Karpas-422 (cell line): ENCODE measurements at regions not wholly inside any gene's neighbourhood (a gene's known extent, or its start where the extent isn't known, plus 50 kb on each side); places are given as distances from the start of the nearest gene placed in this dataset.

Experiments used
- DNase-seq: peaks from one replicate; pipeline ENCODE4 v3.0.0-alpha.2; 2015
- H2AFZ ChIP-seq: fragments of 200-600 bp; sonication (generic); 2 replicates; pipeline ENCODE4 v1.6.1; 2014; ENCODE audit warnings: antibody characterized with exemption, low read length, mixed read lengths
- H3K27ac ChIP-seq: fragments of 200-600 bp; sonication (generic); 2 replicates; pipeline ENCODE4 v1.5.1; 2014; ENCODE audit warnings: mild to moderate bottlenecking, low read length, moderate library complexity
- H3K27me3 ChIP-seq: fragments of 200-600 bp; sonication (generic); 2 replicates; pipeline ENCODE4 v1.6.1; 2014; ENCODE audit warnings: low read length, mixed read lengths
- H3K36me3 ChIP-seq: fragments of 200-600 bp; sonication (generic); 2 replicates; pipeline ENCODE4 v1.6.1; 2014; ENCODE audit warnings: low read length, mixed read lengths; ENCODE audit not compliant: insufficient read depth
- H3K4me1 ChIP-seq: fragments of 200-600 bp; sonication (generic); 2 replicates; pipeline ENCODE4 v1.6.1; 2014; ENCODE audit warnings: mild to moderate bottlenecking, low read length, mixed read lengths
- H3K4me2 ChIP-seq: fragments of 200-600 bp; sonication (generic); 2 replicates; pipeline ENCODE4 v1.6.1; 2014; ENCODE audit warnings: low read length, low read depth, mild to moderate bottlenecking; ENCODE audit not compliant: poor library complexity, severe bottlenecking
- H3K4me3 ChIP-seq: fragments of 200-600 bp; sonication (generic); 2 replicates; pipeline ENCODE4 v1.5.1; 2014; ENCODE audit warnings: mild to moderate bottlenecking, antibody characterized with exemption, low read length, mixed read lengths
- H3K79me2 ChIP-seq: fragments of 200-600 bp; sonication (generic); 2 replicates; pipeline ENCODE4 v1.6.1; 2014; ENCODE audit warnings: mild to moderate bottlenecking, low read length, mixed read lengths
- H3K9ac ChIP-seq: fragments of 200-600 bp; sonication (generic); 2 replicates; pipeline ENCODE4 v1.6.0; 2014; ENCODE audit warnings: low read length
- H3K9me2 ChIP-seq: fragments of 200-600 bp; sonication (generic), shearing (Covaris generic); replicated peaks from 2 replicates; pipeline ENCODE4 v1.6.0; 2014; ENCODE audit warnings: mild to moderate bottlenecking, low read length, moderate library complexity; ENCODE audit not compliant: insufficient read depth
- H3K9me3 ChIP-seq: fragments of 300-700, 200-600 bp; sonication (generic); 2 replicates; pipeline ENCODE4 v1.6.1; 2014; ENCODE audit warnings: low read length, mixed read lengths
- H4K20me1 ChIP-seq: fragments of 200-600 bp; sonication (generic); 2 replicates; pipeline ENCODE4 v1.6.1; 2014; ENCODE audit warnings: mild to moderate bottlenecking, antibody characterized with exemption, low read length, low read depth; ENCODE audit not compliant: insufficient read depth

- no peak overlapping the region for H3K27ac ChIP-seq
- no peak overlapping the region for H3K4me3 ChIP-seq
- no peak for DNase-seq
- no peaks in the 10 kb centered on the region; the same call in 1 of the 2 replicates for H3K9me3 ChIP-seq
- no peak overlapping the region for H2AFZ ChIP-seq
- no peak overlapping the region for H3K4me2 ChIP-seq
- H4K20me1 ChIP-seq = no peaks in the 10 kb centered on the region
- H3K9me2 ChIP-seq = no peaks in the 10 kb centered on the region
- no peaks in the 10 kb centered on the region for H3K79me2 ChIP-seq
- no peaks in the 10 kb centered on the region for H3K4me1 ChIP-seq
- H3K9ac ChIP-seq = no peak overlapping the region
- H3K27me3 ChIP-seq = no peaks in the 10 kb centered on the region
- no peaks in the 10 kb centered on the region for H3K36me3 ChIP-seq
These were observed 141.3 kb downstream of the C9orf50 start for GRCh38 chr9:129479631-129480011.

- H3K4me1 ChIP-seq = no peaks in the 10 kb centered on the region
- H4K20me1 ChIP-seq = no peaks in the 10 kb centered on the region
- H3K9ac ChIP-seq = no peak overlapping the region
- H3K27me3 ChIP-seq = no peaks in the 10 kb centered on the region
- H3K4me2 ChIP-seq = no peak overlapping the region
- H3K79me2 ChIP-seq = no peaks in the 10 kb centered on the region
- H3K27ac ChIP-seq = no peak overlapping the region
- no peak overlapping the region for H2AFZ ChIP-seq
- DNase-seq = no peak
- no peaks in the 10 kb centered on the region for H3K9me2 ChIP-seq
- H3K36me3 ChIP-seq = no peaks in the 10 kb centered on the region
- H3K4me3 ChIP-seq = no peak overlapping the region
- H3K9me3 ChIP-seq = no peaks in the 10 kb centered on the region; the same call in 1 of the 2 replicates
These were observed 141.8 kb downstream of the C9orf50 start for GRCh38 chr9:129478961-129479630.

- H3K36me3 ChIP-seq = no peaks in the 10 kb centered on the region
- DNase-seq = no peak
- no peaks in the 10 kb centered on the region; the same call in 1 of the 2 replicates for H3K9me3 ChIP-seq
- H3K9me2 ChIP-seq = no peaks in the 10 kb centered on the region
- no peaks in the 10 kb centered on the region for H3K27me3 ChIP-seq
- no peak overlapping the region for H3K4me2 ChIP-seq
- H3K79me2 ChIP-seq = no peaks in the 10 kb centered on the region
- no peak overlapping the region for H3K4me3 ChIP-seq
- no peaks in the 10 kb centered on the region for H4K20me1 ChIP-seq
- H3K27ac ChIP-seq = no peak overlapping the region
- H2AFZ ChIP-seq = no peak overlapping the region
- no peaks in the 10 kb centered on the region for H3K4me1 ChIP-seq
- H3K9ac ChIP-seq = no peak overlapping the region
These were observed 142.4 kb downstream of the C9orf50 start for GRCh38 chr9:129478461-129478860.

- no peak overlapping the region for H3K4me3 ChIP-seq
- DNase-seq = no peak
- H3K9me2 ChIP-seq = no peaks in the 10 kb centered on the region
- no peaks in the 10 kb centered on the region for H3K79me2 ChIP-seq
- H3K27ac ChIP-seq = no peak overlapping the region
- H2AFZ ChIP-seq = no peak overlapping the region
- no peak overlapping the region for H3K9ac ChIP-seq
- no peaks in the 10 kb centered on the region for H3K4me1 ChIP-seq
- H3K27me3 ChIP-seq = no peaks in the 10 kb centered on the region
- H4K20me1 ChIP-seq = no peaks in the 10 kb centered on the region
- H3K4me2 ChIP-seq = no peak overlapping the region
- no peaks in the 10 kb centered on the region for H3K36me3 ChIP-seq
- H3K9me3 ChIP-seq = no peaks in the 10 kb centered on the region; the same call in 1 of the 2 replicates
These were observed 143.9 kb downstream of the C9orf50 start for GRCh38 chr9:129476821-129477611.

GRCh38 chr9:129474740-129475404 is 146.0 kb downstream of the C9orf50 start:
- H3K4me2 ChIP-seq = no peak overlapping the region
- no peak for DNase-seq

GRCh38 chr9:129473523-129474244 is 147.2 kb downstream of the C9orf50 start:
- no peaks in the 10 kb centered on the region for H3K9me2 ChIP-seq
- no peak overlapping the region for H2AFZ ChIP-seq
- no peak overlapping the region for H3K27ac ChIP-seq
- H3K4me2 ChIP-seq = no peak overlapping the region
- no peaks in the 10 kb centered on the region for H4K20me1 ChIP-seq
- H3K9me3 ChIP-seq = no peaks in the 10 kb centered on the region; the same call in 1 of the 2 replicates
- H3K9ac ChIP-seq = no peak overlapping the region
- H3K4me1 ChIP-seq = no peaks in the 10 kb centered on the region
- H3K4me3 ChIP-seq = no peak overlapping the region
- no peaks in the 10 kb centered on the region for H3K27me3 ChIP-seq
- DNase-seq = no peak
- H3K79me2 ChIP-seq = no peaks in the 10 kb centered on the region
- no peaks in the 10 kb centered on the region for H3K36me3 ChIP-seq

More at GRCh38 chr9:129474740-129475404, 146.0 kb downstream of the C9orf50 start:
- Histone ChIP-seq H3K27ac (no peak overlapping the region), H3K4me1 (no peaks in the 10 kb centered on the region), H3K9me2 (no peaks in the 10 kb centered on the region), H4K20me1 (no peaks in the 10 kb centered on the region), H3K27me3 (no peaks in the 10 kb centered on the region), H2AFZ (no peak overlapping the region), H3K4me3 (no peak overlapping the region), H3K9ac (no peak overlapping the region), H3K36me3 (no peaks in the 10 kb centered on the region), H3K9me3 (no peaks in the 10 kb centered on the region; the same call in 1 of the 2 replicates), H3K79me2 (no peaks in the 10 kb centered on the region)

- no peaks in the 10 kb centered on the region for H3K9me2 ChIP-seq
- H3K4me1 ChIP-seq = no peaks in the 10 kb centered on the region
- H3K36me3 ChIP-seq = no peaks in the 10 kb centered on the region
- no peaks in the 10 kb centered on the region; the same call in 1 of the 2 replicates for H3K9me3 ChIP-seq
- no peak overlapping the region for H3K27ac ChIP-seq
- H3K27me3 ChIP-seq = no peaks in the 10 kb centered on the region
- H3K4me3 ChIP-seq = no peak overlapping the region
- H3K4me2 ChIP-seq = no peak overlapping the region
- H2AFZ ChIP-seq = no peak overlapping the region
- no peaks in the 10 kb centered on the region for H3K79me2 ChIP-seq
- H3K9ac ChIP-seq = no peak overlapping the region
- no peaks in the 10 kb centered on the region for H4K20me1 ChIP-seq
- no peak for DNase-seq
These were observed 148.2 kb downstream of the C9orf50 start for GRCh38 chr9:129472651-129473102.
